ENCODE measurements at regions not wholly inside any gene's neighbourhood (a gene's known extent, or its start where the extent isn't known, plus 50 kb on each side); places are given as distances from the start of the nearest gene placed in this dataset.

- Histone ChIP-seq H3K9ac (ENCODE audit: extremely low read depth, insufficient read length, low read length) (no peak overlapping the region), H3K23ac (ENCODE audit: insufficient read length, low read depth, low read length) (no peak overlapping the region), H3K79me1 (ENCODE audit: insufficient read depth, low read depth, low read length, poor library complexity, severe bottlenecking) (no peaks in the 10 kb centered on the region), H2AK5ac (ENCODE audit: insufficient read length, low read length) (no peak overlapping the region), H2BK15ac (ENCODE audit: low read depth, low read length) (no peak overlapping the region), H3K27ac (ENCODE audit: insufficient read length, low read depth, low read length) (no peak overlapping the region), H4K20me1 (ENCODE audit: control insufficient read depth, insufficient read depth, insufficient read length) (no peaks in the 10 kb centered on the region), H2BK5ac (ENCODE audit: insufficient read length, low read length) (no peak overlapping the region), H3T11ph (ENCODE audit: low read length) (no peak overlapping the region), H3K14ac (ENCODE audit: insufficient read depth, low read length) (no peak overlapping the region), H3K18ac (ENCODE audit: insufficient read length, low read depth, low read length) (no peak overlapping the region), H2BK120ac (ENCODE audit: low read depth, low read length, poor library complexity, severe bottlenecking) (no peak overlapping the region), H3K9me3 (ENCODE audit: control insufficient read depth, low read depth, low read length) (no peaks in the 10 kb centered on the region), H3K4me1 (ENCODE audit: insufficient read depth, low read length) (no peaks in the 10 kb centered on the region), H3K79me2 (ENCODE audit: insufficient read depth, low read length) (no peaks in the 10 kb centered on the region), H3K56ac (ENCODE audit: insufficient read length, low read depth, low read length) (no peak overlapping the region), H4K8ac (replicated peaks; ENCODE audit: insufficient read length, low read depth, low read length) (no peak overlapping the region), H2BK12ac (ENCODE audit: insufficient read length, low read depth, low read length) (no peak overlapping the region), H3K27me3 (ENCODE audit: insufficient read depth, low read length) (no peaks in the 10 kb centered on the region), H2AFZ (ENCODE audit: low read length) (no peak overlapping the region), H3K4me2 (ENCODE audit: insufficient read depth, insufficient read length, low read length) (no peak overlapping the region), H2BK20ac (ENCODE audit: low read depth, low read length, poor library complexity, severe bottlenecking) (no peak overlapping the region), H4K5ac (ENCODE audit: insufficient read length, low read depth, low read length) (no peak overlapping the region), H3K23me2 (ENCODE audit: insufficient read length, low read depth, low read length, poor library complexity, severe bottlenecking) (no peaks in the 10 kb centered on the region), H3K4ac (ENCODE audit: low read depth, low read length) (no peak overlapping the region), H4K91ac (ENCODE audit: insufficient read length, low read depth, low read length) (no peak overlapping the region)
- Mint-ChIP-seq H3K27me3 (ENCODE audit: low read depth) (no peaks in the 10 kb centered on the region), H3K4me3 (no peak overlapping the region), H3K4me1 (no peaks in the 10 kb centered on the region), H3K27ac (no peak overlapping the region), H3K9me3 (no peaks in the 10 kb centered on the region), H3K36me3 (ENCODE audit: insufficient read depth in 1 of 3, low read depth in 3 of 3) (no peaks in the 10 kb centered on the region)
- no peak for DNase-seq
- TF ChIP-seq CTCF (conservative IDR thresholded peaks at IDR 0.05): no peak
- no CpG with 5 or more reads among the region's 2 CpGs for WGBS (ENCODE audit: extremely low coverage, insufficient read length, low lambda C conversion rate)
Observed at GRCh38 chr20:12502443-12502842, 506.3 kb upstream of the SPTLC3 start.
